ENCODE measurements at regions not wholly inside any gene's neighbourhood (a gene's known extent, or its start where the extent isn't known, plus 50 kb on each side); places are given as distances from the start of the nearest gene placed in this dataset.

DNA sequence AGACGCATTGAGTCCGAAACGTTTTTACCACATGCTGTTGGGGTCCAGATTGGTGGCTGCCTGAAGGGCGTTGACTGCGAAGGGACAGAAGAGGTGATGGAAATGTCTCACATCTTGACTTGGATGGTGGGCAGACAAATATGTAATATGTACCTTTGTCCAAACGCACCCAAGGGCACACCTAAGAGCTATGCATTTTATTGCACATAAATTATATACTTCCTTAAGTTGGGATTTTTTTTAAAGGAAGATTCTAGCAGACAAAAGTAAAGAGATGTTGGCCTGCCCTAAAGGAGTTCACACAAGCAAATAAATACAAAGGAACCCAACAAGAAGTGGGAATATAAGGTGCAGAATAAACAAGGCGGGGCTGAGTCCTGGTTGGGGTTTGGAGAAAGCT, 91.1 kb upstream of the TBL1X start:
- no CpG with 5 or more reads among the region's 7 CpGs for WGBS (ENCODE audit: insufficient coverage)
- no peak for ATAC-seq (ENCODE audit: low read depth)
- no peak overlapping the region for H3K27ac Mint-ChIP-seq
- Histone ChIP-seq H3K4me1 (ENCODE audit: control insufficient read depth in 2 of 2, insufficient read depth in 2 of 2, low read length in 2 of 2) (no peaks in the 10 kb centered on the region), H3K27ac (ENCODE audit: low read length in 2 of 2) (no peak overlapping the region), H4K20me1 (ENCODE audit: control insufficient read depth, insufficient read depth, low read length, poor library complexity, severe bottlenecking) (no peaks in the 10 kb centered on the region), H3K36me3 (replicated peaks in 1 of 2; ENCODE audit: control extremely low read depth in 1 of 2, control insufficient read depth in 1 of 2, extremely low read depth in 1 of 2, insufficient read depth in 2 of 2, low read length in 1 of 2) (no peaks in the 10 kb centered on the region), H3K79me2 (ENCODE audit: control insufficient read depth, insufficient read depth, low read length) (no peaks in the 10 kb centered on the region), H3K4me3 (ENCODE audit: control extremely low read depth in 1 of 5, extremely low read depth in 1 of 5, insufficient read depth in 1 of 5, low read depth in 2 of 5, low read length in 4 of 5) (no peak overlapping the region), H3K9me3 (ENCODE audit: control extremely low read depth in 1 of 3, control insufficient read depth in 2 of 3, insufficient read depth in 1 of 3, low read length in 2 of 3) (no peaks in the 10 kb centered on the region), H3K9ac (ENCODE audit: low read length) (no peak overlapping the region), H3K27me3 (replicated peaks in 1 of 4; ENCODE audit: control extremely low read depth in 1 of 4, control insufficient read depth in 3 of 4, insufficient read depth in 4 of 4, low read length in 3 of 4) (no peaks in the 10 kb centered on the region), H3K4me2 (replicated peaks; ENCODE audit: low read depth, low read length, poor library complexity, severe bottlenecking) (no peak overlapping the region), H2AFZ (ENCODE audit: insufficient read depth, low read depth, low read length, poor library complexity, severe bottlenecking) (no peak overlapping the region)
- no peaks in the 10 kb centered on the region for H3K27me3 Mint-ChIP-seq
- H3K9me3 Mint-ChIP-seq (ENCODE audit: insufficient read depth) = no peaks in the 10 kb centered on the region
- ChIA-PET POLR2A (no interaction called here), CTCF (no interaction called here)
- no peak for TF ChIP-seq EZH2 (IDR thresholded peaks at IDR 0.05; ENCODE audit: borderline replicate concordance, insufficient read depth, low read depth, low read length, poor library complexity, severe bottlenecking)
- TF ChIP-seq, protein P1, sequence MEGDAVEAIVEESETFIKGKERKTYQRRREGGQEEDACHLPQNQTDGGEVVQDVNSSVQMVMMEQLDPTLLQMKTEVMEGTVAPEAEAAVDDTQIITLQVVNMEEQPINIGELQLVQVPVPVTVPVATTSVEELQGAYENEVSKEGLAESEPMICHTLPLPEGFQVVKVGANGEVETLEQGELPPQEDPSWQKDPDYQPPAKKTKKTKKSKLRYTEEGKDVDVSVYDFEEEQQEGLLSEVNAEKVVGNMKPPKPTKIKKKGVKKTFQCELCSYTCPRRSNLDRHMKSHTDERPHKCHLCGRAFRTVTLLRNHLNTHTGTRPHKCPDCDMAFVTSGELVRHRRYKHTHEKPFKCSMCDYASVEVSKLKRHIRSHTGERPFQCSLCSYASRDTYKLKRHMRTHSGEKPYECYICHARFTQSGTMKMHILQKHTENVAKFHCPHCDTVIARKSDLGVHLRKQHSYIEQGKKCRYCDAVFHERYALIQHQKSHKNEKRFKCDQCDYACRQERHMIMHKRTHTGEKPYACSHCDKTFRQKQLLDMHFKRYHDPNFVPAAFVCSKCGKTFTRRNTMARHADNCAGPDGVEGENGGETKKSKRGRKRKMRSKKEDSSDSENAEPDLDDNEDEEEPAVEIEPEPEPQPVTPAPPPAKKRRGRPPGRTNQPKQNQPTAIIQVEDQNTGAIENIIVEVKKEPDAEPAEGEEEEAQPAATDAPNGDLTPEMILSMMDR (IDR thresholded peaks at IDR 0.05) = no peak
- intact Hi-C loops (cut with micrococcal nuclease) = no loop called here
- H3K4me1 Mint-ChIP-seq = no peaks in the 10 kb centered on the region
- no peak overlapping the region for H3K4me3 Mint-ChIP-seq
- DNase-seq = no peak

DNA sequence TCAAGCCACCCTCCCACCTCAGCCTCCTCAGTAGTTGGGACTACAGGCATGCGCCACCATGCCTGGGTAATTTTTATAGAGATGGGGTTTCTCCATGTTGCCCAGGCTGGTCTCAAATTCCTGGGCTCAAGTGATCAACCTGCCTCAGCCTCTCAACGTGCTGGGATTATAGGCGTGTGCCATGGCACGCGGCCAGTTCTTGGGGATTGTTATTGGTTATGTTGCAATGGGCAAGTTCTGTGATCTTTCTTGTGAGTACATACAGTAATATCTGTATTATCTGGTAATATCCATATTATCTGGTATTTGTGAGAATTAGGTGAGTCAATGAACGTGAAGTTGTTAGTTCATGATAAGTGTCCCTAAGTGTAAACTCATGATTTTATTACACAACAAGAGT, 90.3 kb upstream of the TBL1X start:
- CTCF ChIA-PET = no interaction called here
- Histone ChIP-seq H3K9me3 (ENCODE audit: control extremely low read depth in 1 of 3, control insufficient read depth in 2 of 3, insufficient read depth in 1 of 3, low read length in 2 of 3) (no peaks in the 10 kb centered on the region), H3K4me1 (ENCODE audit: control insufficient read depth in 2 of 2, insufficient read depth in 2 of 2, low read length in 2 of 2) (no peaks in the 10 kb centered on the region), H3K79me2 (ENCODE audit: control insufficient read depth, insufficient read depth, low read length) (no peaks in the 10 kb centered on the region), H3K36me3 (replicated peaks in 1 of 2; ENCODE audit: control extremely low read depth in 1 of 2, control insufficient read depth in 1 of 2, extremely low read depth in 1 of 2, insufficient read depth in 2 of 2, low read length in 1 of 2) (no peaks in the 10 kb centered on the region), H3K27me3 (replicated peaks in 1 of 4; ENCODE audit: control extremely low read depth in 1 of 4, control insufficient read depth in 3 of 4, insufficient read depth in 4 of 4, low read length in 3 of 4) (no peaks in the 10 kb centered on the region), H3K4me2 (replicated peaks; ENCODE audit: low read depth, low read length, poor library complexity, severe bottlenecking) (no peak overlapping the region), H3K9ac (ENCODE audit: low read length) (no peak overlapping the region), H3K4me3 (ENCODE audit: control extremely low read depth in 1 of 5, extremely low read depth in 1 of 5, insufficient read depth in 1 of 5, low read depth in 2 of 5, low read length in 4 of 5) (no peak overlapping the region), H2AFZ (ENCODE audit: insufficient read depth, low read depth, low read length, poor library complexity, severe bottlenecking) (no peak overlapping the region), H4K20me1 (ENCODE audit: control insufficient read depth, insufficient read depth, low read length, poor library complexity, severe bottlenecking) (no peaks in the 10 kb centered on the region), H3K27ac (ENCODE audit: low read length in 2 of 2) (no peak overlapping the region)
- Mint-ChIP-seq H3K27me3 (peaks cover 3% of the 10 kb centered on the region), H3K4me3 (no peak overlapping the region), H3K27ac (no peak overlapping the region), H3K4me1 (no peaks in the 10 kb centered on the region), H3K9me3 (ENCODE audit: insufficient read depth) (no peaks in the 10 kb centered on the region)
- TF ChIP-seq, protein P1 (IDR thresholded peaks at IDR 0.05) = no peak
- no peak for TF ChIP-seq EZH2 (IDR thresholded peaks at IDR 0.05; ENCODE audit: borderline replicate concordance, insufficient read depth, low read depth, low read length, poor library complexity, severe bottlenecking)
- POLR2A ChIA-PET = no interaction called here
- no peak for ATAC-seq (ENCODE audit: low read depth)
- WGBS (ENCODE audit: insufficient coverage) = no CpG with 5 or more reads among the region's 6 CpGs
- intact Hi-C loops (cut with micrococcal nuclease) = no loop called here
- no peak for DNase-seq

Measured in B cell (primary cell).